Liver (tissue), 8 donors: ENCODE measurements at regions not wholly inside any gene's neighbourhood (a gene's known extent, or its start where the extent isn't known, plus 50 kb on each side); places are given as distances from the start of the nearest gene placed in this dataset.

Source experiments
- DNase-seq: peaks from one replicate; pipeline ENCODE4 v3.0.0-alpha.2; 2017; ENCODE audit warnings: low spot score
- H3K27ac ChIP-seq, 2 donors: one replicate each; pipeline ENCODE4 v1.7.0; 2013; ENCODE audit warnings: inconsistent platforms in 2 of 2, low read length in 2 of 2, control low read depth in 1 of 2, low read depth in 1 of 2, mild to moderate bottlenecking in 1 of 2
- H3K27me3 ChIP-seq, 4 donors: one replicate each; pipeline versions ENCODE4 v1.6.1 to v1.7.0; 2013; ENCODE audit warnings: low read length in 3 of 4, inconsistent platforms in 1 of 4, mild to moderate bottlenecking in 1 of 4, moderate library complexity in 1 of 4; ENCODE audit not compliant: control insufficient read depth in 4 of 4, insufficient read depth in 4 of 4
- H3K36me3 ChIP-seq, 4 donors: one replicate each; pipeline versions ENCODE4 v1.6.1 to v1.7.0; 2013; ENCODE audit warnings: low read length in 3 of 4, mild to moderate bottlenecking in 3 of 4, low read depth in 1 of 4, moderate library complexity in 1 of 4; ENCODE audit not compliant: control insufficient read depth in 4 of 4, insufficient read depth in 3 of 4
- H3K4me1 ChIP-seq, 4 donors: one replicate each; pipeline versions ENCODE4 v1.6.1 to v1.7.0; 2013; ENCODE audit warnings: low read length in 3 of 4, mild to moderate bottlenecking in 3 of 4, moderate library complexity in 1 of 4; ENCODE audit not compliant: control insufficient read depth in 4 of 4, insufficient read depth in 4 of 4
- H3K4me3 ChIP-seq, 3 donors: one replicate each; pipeline versions ENCODE4 v1.6.1 to v1.7.0; 2013; ENCODE audit warnings: low read length in 3 of 3, control low read depth in 1 of 3, low read depth in 1 of 3, mild to moderate bottlenecking in 1 of 3
- H3K9ac ChIP-seq, 2 donors: one replicate each; pipeline ENCODE4 v1.7.0; 2013; ENCODE audit warnings: low read length in 2 of 2, mild to moderate bottlenecking in 2 of 2, moderate library complexity in 2 of 2, control low read depth in 1 of 2, low read depth in 1 of 2
- H3K9me3 ChIP-seq, 4 donors: one replicate each; pipeline versions ENCODE4 v1.6.1 to v1.7.0; 2013; ENCODE audit warnings: low read length in 3 of 4; ENCODE audit not compliant: control insufficient read depth in 4 of 4
- CTCF ChIP-seq: fragments of 150-350 bp; IDR thresholded peaks from 2 replicates; pipeline ENCODE4 v1.5.1; 2017; ENCODE audit warnings: improper control_type of control experiment, low read depth, low read length; ENCODE audit not compliant: missing input control
- HNF4A ChIP-seq, 2 donors: conservative IDR thresholded peaks; 2 replicates each; pipeline ENCODE4 v1.6.1; 2016; ENCODE audit warnings: antibody characterized with exemption in 2 of 2, mild to moderate bottlenecking in 2 of 2
- HNF4G ChIP-seq: IDR thresholded peaks from 2 replicates; pipeline ENCODE4 v1.6.1; 2016; ENCODE audit warnings: antibody characterized with exemption
- MAX ChIP-seq: IDR thresholded peaks from 2 replicates; pipeline ENCODE4 v1.6.1; 2016; ENCODE audit warnings: antibody characterized with exemption
- NR2F2 ChIP-seq: IDR thresholded peaks from 2 replicates; pipeline ENCODE4 v1.6.1; 2016; ENCODE audit warnings: antibody characterized with exemption
- RXRA ChIP-seq, 2 donors: IDR thresholded peaks; 2 replicates each; pipeline ENCODE4 v1.6.1; 2017 to 2018; ENCODE audit warnings: antibody characterized with exemption in 2 of 2, mild to moderate bottlenecking in 1 of 2
- SP1 ChIP-seq: IDR thresholded peaks from 2 replicates; pipeline ENCODE4 v1.6.1; 2018; ENCODE audit warnings: antibody characterized with exemption, mild to moderate bottlenecking
- TAF1 ChIP-seq: conservative IDR thresholded peaks from 2 replicates; pipeline ENCODE4 v1.6.1; 2016; ENCODE audit warnings: antibody characterized with exemption, mild to moderate bottlenecking
- YY1 ChIP-seq: IDR thresholded peaks from 2 replicates; pipeline ENCODE4 v1.6.1; 2016; ENCODE audit warnings: antibody characterized with exemption, mild to moderate bottlenecking
- WGBS: extraction: QIAGEN DNeasy Blood & Tissue Kit; methylation state at CpG from one replicate; pipeline ENCODE4 v1.1.7; 2013; 5-methylcytosine and 5-hydroxymethylcytosine counted together
- TF ChIP-seq, protein P1 (sequence below): IDR thresholded peaks from 2 replicates; pipeline ENCODE4 v1.6.1; 2016; ENCODE audit warnings: antibody characterized with exemption, mild to moderate bottlenecking
- donor health status: healthy.
- donor health status: healthy.
- donor health status: healthy.
- donor health status: healthy.
- donor health status: healthy.

- Histone ChIP-seq H3K36me3 (no peaks in the 10 kb centered on the region), H3K4me1 (no peaks in the 10 kb centered on the region), H3K9ac (no peak overlapping the region), H3K9me3 (no peaks in the 10 kb centered on the region), H3K4me3 (no peak overlapping the region), H3K27me3 (peaks cover 0 to 2% (median 1%) of the 10 kb centered on the region in 4 donors), H3K27ac (no peak overlapping the region)
- no peak for DNase-seq
- TF ChIP-seq TAF1 (no peak), CTCF (no peak), YY1 (no peak), HNF4A (conservative IDR thresholded peaks at IDR 0.05) (no peak), HNF4G (no peak), MAX (no peak)
- TF ChIP-seq, protein P1, sequence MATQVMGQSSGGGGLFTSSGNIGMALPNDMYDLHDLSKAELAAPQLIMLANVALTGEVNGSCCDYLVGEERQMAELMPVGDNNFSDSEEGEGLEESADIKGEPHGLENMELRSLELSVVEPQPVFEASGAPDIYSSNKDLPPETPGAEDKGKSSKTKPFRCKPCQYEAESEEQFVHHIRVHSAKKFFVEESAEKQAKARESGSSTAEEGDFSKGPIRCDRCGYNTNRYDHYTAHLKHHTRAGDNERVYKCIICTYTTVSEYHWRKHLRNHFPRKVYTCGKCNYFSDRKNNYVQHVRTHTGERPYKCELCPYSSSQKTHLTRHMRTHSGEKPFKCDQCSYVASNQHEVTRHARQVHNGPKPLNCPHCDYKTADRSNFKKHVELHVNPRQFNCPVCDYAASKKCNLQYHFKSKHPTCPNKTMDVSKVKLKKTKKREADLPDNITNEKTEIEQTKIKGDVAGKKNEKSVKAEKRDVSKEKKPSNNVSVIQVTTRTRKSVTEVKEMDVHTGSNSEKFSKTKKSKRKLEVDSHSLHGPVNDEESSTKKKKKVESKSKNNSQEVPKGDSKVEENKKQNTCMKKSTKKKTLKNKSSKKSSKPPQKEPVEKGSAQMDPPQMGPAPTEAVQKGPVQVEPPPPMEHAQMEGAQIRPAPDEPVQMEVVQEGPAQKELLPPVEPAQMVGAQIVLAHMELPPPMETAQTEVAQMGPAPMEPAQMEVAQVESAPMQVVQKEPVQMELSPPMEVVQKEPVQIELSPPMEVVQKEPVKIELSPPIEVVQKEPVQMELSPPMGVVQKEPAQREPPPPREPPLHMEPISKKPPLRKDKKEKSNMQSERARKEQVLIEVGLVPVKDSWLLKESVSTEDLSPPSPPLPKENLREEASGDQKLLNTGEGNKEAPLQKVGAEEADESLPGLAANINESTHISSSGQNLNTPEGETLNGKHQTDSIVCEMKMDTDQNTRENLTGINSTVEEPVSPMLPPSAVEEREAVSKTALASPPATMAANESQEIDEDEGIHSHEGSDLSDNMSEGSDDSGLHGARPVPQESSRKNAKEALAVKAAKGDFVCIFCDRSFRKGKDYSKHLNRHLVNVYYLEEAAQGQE, result no peak
- WGBS, result 43% methylated on average over 16 of the region's 16 CpGs
Observed at GRCh38 chr13:31043957-31044356, 111.5 kb downstream of the TEX26 start.

- no peaks in the 10 kb centered on the region for H3K27me3 ChIP-seq
- 85% methylated on average over 16 of the region's 16 CpGs for WGBS
Observed at GRCh38 chr13:31042481-31043165, 110.2 kb downstream of the TEX26 start.

DNA sequence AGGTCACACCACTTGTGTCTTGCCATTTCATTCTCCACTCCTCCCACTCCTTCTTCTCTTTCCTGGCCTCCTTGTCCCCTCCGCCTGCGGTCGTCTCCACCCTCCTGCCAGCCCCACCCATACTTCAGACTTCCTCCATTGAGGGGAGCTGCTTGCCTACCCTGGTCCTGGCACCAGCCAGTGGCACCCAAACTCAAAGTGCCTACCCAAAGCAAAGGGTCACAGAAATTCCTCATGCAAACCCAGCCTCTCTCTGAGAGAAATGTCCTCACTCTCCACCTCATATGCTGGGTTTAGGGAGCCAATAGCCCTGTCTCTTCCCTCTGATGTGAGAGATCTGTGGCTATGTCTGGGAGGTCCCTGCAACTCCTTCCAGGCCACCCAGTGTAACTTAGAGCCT is 109.6 kb downstream of the TEX26 start:
- WGBS, result 67% methylated on average over 3 of the region's 3 CpGs
- no peak for DNase-seq
- no peak for TF ChIP-seq NR2F2
- Histone ChIP-seq H3K9me3 (no peaks in the 10 kb centered on the region), H3K4me3 (no peak overlapping the region), H3K9ac (no peak overlapping the region), H3K36me3 (no peaks in the 10 kb centered on the region), H3K27ac (no peak overlapping the region), H3K27me3 (no peaks in the 10 kb centered on the region), H3K4me1 (no peaks in the 10 kb centered on the region)

More at GRCh38 chr13:31042481-31043165, 110.2 kb downstream of the TEX26 start:
- Histone ChIP-seq H3K27ac (no peak overlapping the region), H3K36me3 (no peaks in the 10 kb centered on the region), H3K4me3 (no peak overlapping the region), H3K4me1 (no peaks in the 10 kb centered on the region), H3K9me3 (no peaks in the 10 kb centered on the region), H3K9ac (no peak overlapping the region)
- no peak for DNase-seq
- TF ChIP-seq SP1 (no peak), RXRA (IDR thresholded peaks at IDR 0.05) (no peak), TAF1 (no peak), HNF4A (conservative IDR thresholded peaks at IDR 0.05) (no peak)
